ENCODE measurements at regions not wholly inside any gene's neighbourhood (a gene's known extent, or its start where the extent isn't known, plus 50 kb on each side); places are given as distances from the start of the nearest gene placed in this dataset.

GRCh38 chr20:7714549-7714948 is 225.7 kb downstream of the HAO1 start:
- FAIRE-seq, result no peak

GRCh38 chr20:7716286-7716972 is 223.8 kb downstream of the HAO1 start:
- FAIRE-seq (no peak), DNase-seq (ENCODE audit: insufficient read length, low spot score) (no peak)
- no peak for TF ChIP-seq SPI1 (IDR thresholded peaks at IDR 0.05; ENCODE audit: low read depth, low read length)
- no peak for TF ChIP-seq PAX5 (IDR thresholded peaks at IDR 0.05; ENCODE audit: insufficient read depth, low read length, severe bottlenecking)
- no peak for TF ChIP-seq POLR2A (IDR thresholded peaks at IDR 0.05; ENCODE audit: low read depth, low read length)
- no peak for TF ChIP-seq TAF1 (IDR thresholded peaks at IDR 0.05; ENCODE audit: low read depth, low read length)
- no peak for TF ChIP-seq POLR2AphosphoS5 (IDR thresholded peaks at IDR 0.05; ENCODE audit: low read depth, low read length)
- no peak for TF ChIP-seq POU2F2 (IDR thresholded peaks at IDR 0.05; ENCODE audit: low read depth, low read length)

More at GRCh38 chr20:7714549-7714948, 225.7 kb downstream of the HAO1 start:
- TF ChIP-seq SPI1 (IDR thresholded peaks at IDR 0.05; ENCODE audit: low read depth, low read length) (no peak), POLR2AphosphoS5 (IDR thresholded peaks at IDR 0.05; ENCODE audit: low read depth, low read length) (no peak), TAF1 (IDR thresholded peaks at IDR 0.05; ENCODE audit: low read depth, low read length) (no peak), POU2F2 (IDR thresholded peaks at IDR 0.05; ENCODE audit: low read depth, low read length) (no peak), PAX5 (IDR thresholded peaks at IDR 0.05; ENCODE audit: insufficient read depth, low read length, severe bottlenecking) (no peak), POLR2A (IDR thresholded peaks at IDR 0.05; ENCODE audit: low read depth, low read length) (no peak)
- DNase-seq (ENCODE audit: insufficient read length, low spot score), result no peak

- FAIRE-seq, result no peak
- no peak for DNase-seq (ENCODE audit: insufficient read length, low spot score)
- TF ChIP-seq POLR2AphosphoS5 (IDR thresholded peaks at IDR 0.05; ENCODE audit: low read depth, low read length), result no peak
- TF ChIP-seq POLR2A (IDR thresholded peaks at IDR 0.05; ENCODE audit: low read depth, low read length), result no peak
- no peak for TF ChIP-seq POU2F2 (IDR thresholded peaks at IDR 0.05; ENCODE audit: low read depth, low read length)
- TF ChIP-seq PAX5 (IDR thresholded peaks at IDR 0.05; ENCODE audit: insufficient read depth, low read length, severe bottlenecking), result no peak
- no peak for TF ChIP-seq TAF1 (IDR thresholded peaks at IDR 0.05; ENCODE audit: low read depth, low read length)
- no peak for TF ChIP-seq SPI1 (IDR thresholded peaks at IDR 0.05; ENCODE audit: low read depth, low read length)
Observed at GRCh38 chr20:7722564-7722963, 217.7 kb downstream of the HAO1 start.

GRCh38 chr20:7723284-7723683 is 217.0 kb downstream of the HAO1 start:
- no peak for TF ChIP-seq TAF1 (IDR thresholded peaks at IDR 0.05; ENCODE audit: low read depth, low read length)
- no peak for TF ChIP-seq POLR2AphosphoS5 (IDR thresholded peaks at IDR 0.05; ENCODE audit: low read depth, low read length)
- no peak for TF ChIP-seq PAX5 (IDR thresholded peaks at IDR 0.05; ENCODE audit: insufficient read depth, low read length, severe bottlenecking)
- DNase-seq (ENCODE audit: insufficient read length, low spot score) (no peak), FAIRE-seq (no peak)

GRCh38 chr20:7728338-7728737 is 211.9 kb downstream of the HAO1 start:
- TF ChIP-seq PAX5 (IDR thresholded peaks at IDR 0.05; ENCODE audit: insufficient read depth, low read length, severe bottlenecking), result no peak
- no peak for TF ChIP-seq POU2F2 (IDR thresholded peaks at IDR 0.05; ENCODE audit: low read depth, low read length)
- TF ChIP-seq TAF1 (IDR thresholded peaks at IDR 0.05; ENCODE audit: low read depth, low read length), result no peak
- TF ChIP-seq POLR2AphosphoS5 (IDR thresholded peaks at IDR 0.05; ENCODE audit: low read depth, low read length), result no peak
- no peak for TF ChIP-seq SPI1 (IDR thresholded peaks at IDR 0.05; ENCODE audit: low read depth, low read length)
- TF ChIP-seq POLR2A (IDR thresholded peaks at IDR 0.05; ENCODE audit: low read depth, low read length), result no peak
- FAIRE-seq (no peak), DNase-seq (ENCODE audit: insufficient read length, low spot score) (no peak)

GRCh38 chr20:7734216-7734615 is 206.0 kb downstream of the HAO1 start:
- TF ChIP-seq POLR2AphosphoS5 (IDR thresholded peaks at IDR 0.05; ENCODE audit: low read depth, low read length) (no peak), TAF1 (IDR thresholded peaks at IDR 0.05; ENCODE audit: low read depth, low read length) (no peak), PAX5 (IDR thresholded peaks at IDR 0.05; ENCODE audit: insufficient read depth, low read length, severe bottlenecking) (no peak), SPI1 (IDR thresholded peaks at IDR 0.05; ENCODE audit: low read depth, low read length) (no peak), POU2F2 (IDR thresholded peaks at IDR 0.05; ENCODE audit: low read depth, low read length) (no peak), POLR2A (IDR thresholded peaks at IDR 0.05; ENCODE audit: low read depth, low read length) (no peak)
- FAIRE-seq, result no peak
- no peak for DNase-seq (ENCODE audit: insufficient read length, low spot score)

- TF ChIP-seq POLR2A (IDR thresholded peaks at IDR 0.05; ENCODE audit: low read depth, low read length), result no peak
- FAIRE-seq (no peak), DNase-seq (ENCODE audit: insufficient read length, low spot score) (no peak)
Observed at GRCh38 chr20:7736336-7736735, 203.9 kb downstream of the HAO1 start.

GRCh38 chr20:7741866-7742265 is 198.4 kb downstream of the HAO1 start:
- no peak for FAIRE-seq

GRCh38 chr20:7742479-7742878 is 197.8 kb downstream of the HAO1 start:
- TF ChIP-seq POLR2A (IDR thresholded peaks at IDR 0.05; ENCODE audit: low read depth, low read length) (no peak), SPI1 (IDR thresholded peaks at IDR 0.05; ENCODE audit: low read depth, low read length) (no peak), PAX5 (IDR thresholded peaks at IDR 0.05; ENCODE audit: insufficient read depth, low read length, severe bottlenecking) (no peak), TAF1 (IDR thresholded peaks at IDR 0.05; ENCODE audit: low read depth, low read length) (no peak), POLR2AphosphoS5 (IDR thresholded peaks at IDR 0.05; ENCODE audit: low read depth, low read length) (no peak), POU2F2 (IDR thresholded peaks at IDR 0.05; ENCODE audit: low read depth, low read length) (no peak)
- DNase-seq (ENCODE audit: insufficient read length, low spot score), result no peak
- FAIRE-seq, result no peak

More at GRCh38 chr20:7741866-7742265, 198.4 kb downstream of the HAO1 start:
- no peak for DNase-seq (ENCODE audit: insufficient read length, low spot score)
- TF ChIP-seq POLR2A (IDR thresholded peaks at IDR 0.05; ENCODE audit: low read depth, low read length) (no peak), POU2F2 (IDR thresholded peaks at IDR 0.05; ENCODE audit: low read depth, low read length) (no peak), TAF1 (IDR thresholded peaks at IDR 0.05; ENCODE audit: low read depth, low read length) (no peak), PAX5 (IDR thresholded peaks at IDR 0.05; ENCODE audit: insufficient read depth, low read length, severe bottlenecking) (no peak), POLR2AphosphoS5 (IDR thresholded peaks at IDR 0.05; ENCODE audit: low read depth, low read length) (no peak), SPI1 (IDR thresholded peaks at IDR 0.05; ENCODE audit: low read depth, low read length) (no peak)

GRCh38 chr20:7744411-7744810 is 195.8 kb downstream of the HAO1 start:
- DNase-seq (ENCODE audit: insufficient read length, low spot score) (no peak), FAIRE-seq (no peak)
- no peak for TF ChIP-seq TAF1 (IDR thresholded peaks at IDR 0.05; ENCODE audit: low read depth, low read length)
- TF ChIP-seq PAX5 (IDR thresholded peaks at IDR 0.05; ENCODE audit: insufficient read depth, low read length, severe bottlenecking), result no peak
- no peak for TF ChIP-seq POLR2A (IDR thresholded peaks at IDR 0.05; ENCODE audit: low read depth, low read length)
- no peak for TF ChIP-seq POU2F2 (IDR thresholded peaks at IDR 0.05; ENCODE audit: low read depth, low read length)
- TF ChIP-seq POLR2AphosphoS5 (IDR thresholded peaks at IDR 0.05; ENCODE audit: low read depth, low read length), result no peak

Data from GM12891 (cell line).